GM12891 (cell line): ENCODE measurements at regions not wholly inside any gene's neighbourhood (a gene's known extent, or its start where the extent isn't known, plus 50 kb on each side); places are given as distances from the start of the nearest gene placed in this dataset.

Source experiments
- POLR2A ChIP-seq: IDR thresholded peaks from 2 replicates; pipeline ENCODE4 v1.6.1; 2011; ENCODE audit warnings: low read depth, low read length, control low read depth
- POLR2AphosphoS5 ChIP-seq: IDR thresholded peaks from 2 replicates; pipeline ENCODE4 v1.6.1; 2011; ENCODE audit warnings: low read depth, low read length, control low read depth

DNA sequence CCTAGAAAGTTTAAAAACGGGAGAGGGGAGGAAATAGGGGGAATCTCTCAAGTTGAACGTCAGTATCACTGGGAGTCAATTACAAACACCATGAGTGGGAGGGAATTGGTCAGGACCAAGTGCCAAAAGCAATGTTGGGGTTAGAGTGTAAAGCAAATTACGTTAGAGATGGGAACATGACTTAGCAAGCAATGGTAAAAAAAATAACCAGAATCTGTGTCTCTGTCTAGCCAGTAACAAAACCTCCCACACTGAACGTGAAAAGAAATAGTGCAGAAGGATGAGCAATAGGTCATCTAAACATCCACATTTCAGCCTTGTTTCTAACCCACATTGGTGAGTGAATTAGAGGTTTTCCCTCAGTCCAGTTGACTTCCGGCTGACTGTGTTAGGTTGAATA lies 242.2 kb downstream of the COG6 start:
- TF ChIP-seq POLR2A (no peak), POLR2AphosphoS5 (no peak)
